GM23338 (cell line): ENCODE measurements at regions not wholly inside any gene's neighbourhood (a gene's known extent, or its start where the extent isn't known, plus 50 kb on each side); places are given as distances from the start of the nearest gene placed in this dataset.

Experiments
- ATAC-seq: fragments of 200-7000 bp; cut with Tn5 transposase; 3 replicates; pipeline ENCODE4 v1.9.1; 2020
- DNase-seq: peaks from one replicate; pipeline ENCODE4 v3.0.0-alpha.2; 2015; ENCODE audit warnings: low spot score
- H2AFZ ChIP-seq: fragments of 200-600 bp; sonication (generic); 2 replicates; pipeline ENCODE4 v1.8.0; 2016; ENCODE audit warnings: antibody characterized with exemption, mild to moderate bottlenecking, moderate library complexity
- H3F3A ChIP-seq: fragments of 200-600 bp; sonication (generic); replicated peaks from 2 replicates; pipeline ENCODE4 v1.8.0; 2017; ENCODE audit warnings: antibody characterized with exemption, mixed run types, low read depth
- H3K27ac ChIP-seq: fragments of 200-600 bp; sonication (generic); 2 replicates; pipeline ENCODE4 v1.6.1; 2016; ENCODE audit warnings: low read depth
- H3K27me3 ChIP-seq: fragments of 200-600 bp; sonication (generic); 2 replicates; pipeline ENCODE4 v1.8.0; 2016; ENCODE audit warnings: mild to moderate bottlenecking, mixed run types, moderate library complexity; ENCODE audit not compliant: insufficient read depth
- H3K36me3 ChIP-seq: fragments of 200-600 bp; sonication (generic); 2 replicates; pipeline ENCODE4 v1.8.0; 2016; ENCODE audit warnings: mild to moderate bottlenecking; ENCODE audit not compliant: insufficient read depth
- H3K4me1 ChIP-seq: fragments of 200-600 bp; sonication (generic); 2 replicates; pipeline ENCODE4 v1.8.0; 2016; ENCODE audit warnings: mild to moderate bottlenecking, moderate library complexity; ENCODE audit not compliant: insufficient read depth
- H3K4me2 ChIP-seq: fragments of 200-600 bp; sonication (generic); 2 replicates; pipeline ENCODE4 v1.7.1; 2017; ENCODE audit warnings: mixed run types
- H3K4me3 ChIP-seq: fragments of 200-600 bp; sonication (generic); 2 replicates; pipeline ENCODE4 v1.6.1; 2016; ENCODE audit warnings: mixed run types
- H3K79me2 ChIP-seq: fragments of 200-600 bp; sonication (generic); replicated peaks from 2 replicates; pipeline ENCODE4 v1.8.0; 2017; ENCODE audit warnings: mild to moderate bottlenecking; ENCODE audit not compliant: insufficient read depth
- H3K9me2 ChIP-seq: fragments of 200-600 bp; sonication (generic); 2 replicates; pipeline ENCODE4 v1.8.0; 2017; ENCODE audit not compliant: insufficient read depth
- H4K20me1 ChIP-seq: fragments of 200-600 bp; sonication (generic); replicated peaks from 2 replicates; pipeline ENCODE4 v1.8.0; 2017; ENCODE audit warnings: mild to moderate bottlenecking; ENCODE audit not compliant: insufficient read depth
- H3K27ac Mint-ChIP-seq: 2 replicates; pipeline ENCODE4 v1.8.0; 2020; ENCODE audit warnings: inconsistent platforms, mild to moderate bottlenecking, moderate library complexity, mixed read lengths
- H3K27me3 Mint-ChIP-seq: 3 replicates; pipeline ENCODE4 v1.8.0; 2022; ENCODE audit warnings: low read depth, mild to moderate bottlenecking, moderate library complexity, mixed read lengths, inconsistent platforms; ENCODE audit not compliant: insufficient read depth, poor library complexity
- H3K36me3 Mint-ChIP-seq: 3 replicates; pipeline ENCODE4 v1.8.0; 2021; ENCODE audit warnings: low read depth, mild to moderate bottlenecking, inconsistent platforms, moderate library complexity, mixed read lengths
- H3K4me1 Mint-ChIP-seq: 3 replicates; pipeline ENCODE4 v1.8.0; 2020; ENCODE audit warnings: mild to moderate bottlenecking, inconsistent platforms, mixed read lengths
- H3K4me3 Mint-ChIP-seq: 3 replicates; pipeline ENCODE4 v1.8.0; 2021; ENCODE audit warnings: moderate library complexity, mild to moderate bottlenecking, inconsistent platforms, mixed read lengths
- H3K9me3 Mint-ChIP-seq: 3 replicates; pipeline ENCODE4 v1.8.0; 2020; ENCODE audit warnings: moderate library complexity, mild to moderate bottlenecking, inconsistent platforms, mixed read lengths
- CREB1 ChIP-seq: fragments of 250-450 bp; sonication (Bioruptor Pico); IDR thresholded peaks from 2 replicates; pipeline ENCODE4 v1.5.0; 2020; ENCODE audit warnings: low read depth, mild to moderate bottlenecking, moderate library complexity
- EZH2 ChIP-seq: fragments of 200-600 bp; sonication (generic); IDR thresholded peaks from one replicate; pipeline ENCODE4 v1.8.0; 2017; ENCODE audit warnings: antibody characterized with exemption, mild to moderate bottlenecking, low read depth; ENCODE audit not compliant: unreplicated experiment
- EZH2phosphoT487 ChIP-seq: fragments of 200-600 bp; sonication (generic); IDR thresholded peaks from one replicate; pipeline ENCODE4 v1.8.1; 2018; ENCODE audit warnings: antibody characterized with exemption; ENCODE audit not compliant: unreplicated experiment
- JUNB ChIP-seq: IDR thresholded peaks from one replicate; pipeline ENCODE4 v1.6.1; 2016; ENCODE audit warnings: antibody characterized with exemption; ENCODE audit not compliant: unreplicated experiment
- NANOG ChIP-seq: IDR thresholded peaks from 2 replicates; pipeline ENCODE4 v1.6.1; 2016; ENCODE audit warnings: antibody characterized with exemption, borderline replicate concordance
- POLR2AphosphoS5 ChIP-seq: IDR thresholded peaks from 2 replicates; pipeline ENCODE4 v1.6.1; 2016; ENCODE audit warnings: antibody characterized with exemption, low read depth
- REST ChIP-seq: IDR thresholded peaks from one replicate; pipeline ENCODE4 v1.6.1; 2018; ENCODE audit warnings: antibody characterized with exemption; ENCODE audit not compliant: unreplicated experiment
- STAT1 ChIP-seq: IDR thresholded peaks from one replicate; pipeline ENCODE4 v1.6.1; 2016; ENCODE audit warnings: antibody characterized with exemption; ENCODE audit not compliant: unreplicated experiment
- ZNF114 ChIP-seq: fragments of 250-450 bp; sonication (Bioruptor Pico); IDR thresholded peaks from 2 replicates; pipeline ENCODE4 v1.5.0; 2020; ENCODE audit warnings: mild to moderate bottlenecking, moderate library complexity
- ZNF331 ChIP-seq: fragments of 250-450 bp; sonication (Bioruptor Pico); IDR thresholded peaks from 2 replicates; pipeline ENCODE4 v1.5.0; 2020; ENCODE audit warnings: low read depth, mild to moderate bottlenecking, moderate library complexity
- TF ChIP-seq, protein P1 (sequence below), 2 experiments: fragments of 200-600 bp in 1 of 2; sonication (generic) in 1 of 2; conservative IDR thresholded peaks; 2 replicates each; pipeline versions ENCODE4 v1.5.1 to v1.6.1; 2016 to 2017; ENCODE audit warnings: antibody characterized with exemption in 2 of 2, low read depth in 2 of 2, mild to moderate bottlenecking in 2 of 2, moderate library complexity in 1 of 2

- TF ChIP-seq, protein P1, sequence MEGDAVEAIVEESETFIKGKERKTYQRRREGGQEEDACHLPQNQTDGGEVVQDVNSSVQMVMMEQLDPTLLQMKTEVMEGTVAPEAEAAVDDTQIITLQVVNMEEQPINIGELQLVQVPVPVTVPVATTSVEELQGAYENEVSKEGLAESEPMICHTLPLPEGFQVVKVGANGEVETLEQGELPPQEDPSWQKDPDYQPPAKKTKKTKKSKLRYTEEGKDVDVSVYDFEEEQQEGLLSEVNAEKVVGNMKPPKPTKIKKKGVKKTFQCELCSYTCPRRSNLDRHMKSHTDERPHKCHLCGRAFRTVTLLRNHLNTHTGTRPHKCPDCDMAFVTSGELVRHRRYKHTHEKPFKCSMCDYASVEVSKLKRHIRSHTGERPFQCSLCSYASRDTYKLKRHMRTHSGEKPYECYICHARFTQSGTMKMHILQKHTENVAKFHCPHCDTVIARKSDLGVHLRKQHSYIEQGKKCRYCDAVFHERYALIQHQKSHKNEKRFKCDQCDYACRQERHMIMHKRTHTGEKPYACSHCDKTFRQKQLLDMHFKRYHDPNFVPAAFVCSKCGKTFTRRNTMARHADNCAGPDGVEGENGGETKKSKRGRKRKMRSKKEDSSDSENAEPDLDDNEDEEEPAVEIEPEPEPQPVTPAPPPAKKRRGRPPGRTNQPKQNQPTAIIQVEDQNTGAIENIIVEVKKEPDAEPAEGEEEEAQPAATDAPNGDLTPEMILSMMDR (conservative IDR thresholded peaks at IDR 0.05; ENCODE audit: low read depth in 2 of 2), result no peak
- TF ChIP-seq ZNF114 (CRISPR knock-in tag) (no peak), ZNF331 (CRISPR knock-in tag) (no peak), POLR2AphosphoS5 (no peak)
Measured at GRCh38 chr5:133889271-133889905, 79.0 kb downstream of the C5orf15 start (continued).

GRCh38 chr5:133888625-133888991 lies 79.8 kb downstream of the C5orf15 start:
- Histone ChIP-seq H3K27ac (no peak overlapping the region), H3K27me3 (no peaks in the 10 kb centered on the region), H3K9me2 (no peaks in the 10 kb centered on the region), H3F3A (no peaks in the 10 kb centered on the region), H3K79me2 (no peaks in the 10 kb centered on the region), H3K4me1 (no peaks in the 10 kb centered on the region), H3K4me2 (no peak overlapping the region), H3K36me3 (no peaks in the 10 kb centered on the region), H3K4me3 (no peak overlapping the region), H2AFZ (no peak overlapping the region), H4K20me1 (no peaks in the 10 kb centered on the region)
- no peaks in the 10 kb centered on the region; the same call in 2 of the 3 replicates for H3K4me1 Mint-ChIP-seq
- H3K9me3 Mint-ChIP-seq, result no peaks in the 10 kb centered on the region
- no peak overlapping the region for H3K4me3 Mint-ChIP-seq
- H3K36me3 Mint-ChIP-seq, result no peaks in the 10 kb centered on the region
- H3K27me3 Mint-ChIP-seq, result peaks cover 3% of the 10 kb centered on the region
- DNase-seq (no peak), ATAC-seq (no peak)
- no peak overlapping the region for H3K27ac Mint-ChIP-seq
- TF ChIP-seq ZNF114 (CRISPR knock-in tag) (no peak), CREB1 (CRISPR knock-in tag) (no peak), EZH2 (no peak), ZNF331 (CRISPR knock-in tag) (no peak), JUNB (no peak), EZH2phosphoT487 (no peak), REST (no peak), STAT1 (no peak), NANOG (no peak)
- TF ChIP-seq, protein P1 (conservative IDR thresholded peaks at IDR 0.05; ENCODE audit: low read depth in 2 of 2), result no peak
